ENCODE measurements at regions not wholly inside any gene's neighbourhood (a gene's known extent, or its start where the extent isn't known, plus 50 kb on each side); places are given as distances from the start of the nearest gene placed in this dataset.
"Not testable (repeated sequence)": the region's sequence is repeated elsewhere in the genome, so short reads cannot be mapped to it uniquely, and the experiment has no call there.

GRCh38 chr9:13809401-13809800, 504.5 kb downstream of the NFIB start:
- DNase-seq: no peak

- no peak for DNase-seq
Measured at GRCh38 chr9:13807118-13807517, 506.8 kb downstream of the NFIB start.

GRCh38 chr9:13806714-13807113, 507.2 kb downstream of the NFIB start:
- DNase-seq: no peak

GRCh38 chr9:13805546-13805945, 508.4 kb downstream of the NFIB start:
- DNase-seq: no peak

- no peak for DNase-seq
Measured at GRCh38 chr9:13804532-13804931, 509.4 kb downstream of the NFIB start.

GRCh38 chr9:13800776-13801175, 513.2 kb downstream of the NFIB start:
- DNase-seq: no peak

- not testable (repeated sequence) for DNase-seq
Measured at GRCh38 chr9:13797701-13798100, 516.2 kb downstream of the NFIB start.

- no peak for DNase-seq
Measured at GRCh38 chr9:13791816-13792215, 512.3 kb upstream of the MPDZ start.

- DNase-seq: no peak
Measured at GRCh38 chr9:13790055-13790454, 510.6 kb upstream of the MPDZ start.

- no peak for DNase-seq
Measured at GRCh38 chr9:13787234-13787833, 507.8 kb upstream of the MPDZ start.

- DNase-seq: no peak
Measured at GRCh38 chr9:13786711-13787110, 507.2 kb upstream of the MPDZ start.

GRCh38 chr9:13786131-13786530, 506.6 kb upstream of the MPDZ start:
- no peak for DNase-seq

- no peak for DNase-seq
Measured at GRCh38 chr9:13779106-13779505, 499.6 kb upstream of the MPDZ start.

GRCh38 chr9:13778631-13779030, 499.1 kb upstream of the MPDZ start:
- no peak for DNase-seq

- DNase-seq: no peak
Measured at GRCh38 chr9:13770956-13771355, 491.5 kb upstream of the MPDZ start.

- DNase-seq: no peak
Measured at GRCh38 chr9:13769641-13770040, 490.1 kb upstream of the MPDZ start.

- DNase-seq: no peak
Measured at GRCh38 chr9:13769006-13769405, 489.5 kb upstream of the MPDZ start.

GRCh38 chr9:13762209-13762608, 482.7 kb upstream of the MPDZ start:
- DNase-seq: no peak

- no peak for DNase-seq
Measured at GRCh38 chr9:13759551-13759950, 480.1 kb upstream of the MPDZ start.

GRCh38 chr9:13758936-13759335, 479.4 kb upstream of the MPDZ start:
- DNase-seq: no peak

GRCh38 chr9:13756943-13757342, 477.5 kb upstream of the MPDZ start:
- no peak for DNase-seq

GRCh38 chr9:13755551-13755950, 476.1 kb upstream of the MPDZ start:
- no peak for DNase-seq

- DNase-seq: no peak
Measured at GRCh38 chr9:13750639-13751038, 471.1 kb upstream of the MPDZ start.

GRCh38 chr9:13750061-13750460, 470.6 kb upstream of the MPDZ start:
- DNase-seq: no peak

- no peak for DNase-seq
Measured at GRCh38 chr9:13746876-13747275, 467.4 kb upstream of the MPDZ start.

Data from T-helper 2 cell (primary cell).